Nephron (organoid): ENCODE measurements at regions not wholly inside any gene's neighbourhood (a gene's known extent, or its start where the extent isn't known, plus 50 kb on each side); places are given as distances from the start of the nearest gene placed in this dataset.

Experiments
- H3K27ac Mint-ChIP-seq, 3 experiments: 2 replicates each; pipeline ENCODE4 v1.8.0; 2020; ENCODE audit warnings: mixed read lengths in 3 of 3, mild to moderate bottlenecking in 2 of 3, moderate library complexity in 1 of 3
- H3K27me3 Mint-ChIP-seq: 2 replicates; pipeline ENCODE4 v1.8.0; 2021; ENCODE audit warnings: low read depth, mild to moderate bottlenecking, moderate library complexity, mixed read lengths
- H3K36me3 Mint-ChIP-seq: 2 replicates; pipeline ENCODE4 v1.8.0; 2020; ENCODE audit warnings: low read depth, mixed read lengths
- H3K4me1 Mint-ChIP-seq: 2 replicates; pipeline ENCODE4 v1.8.0; 2020; ENCODE audit warnings: mixed read lengths
- H3K4me3 Mint-ChIP-seq, 3 experiments: 2 replicates each; pipeline ENCODE4 v1.8.0; 2020; ENCODE audit warnings: mild to moderate bottlenecking in 3 of 3, mixed read lengths in 3 of 3, moderate library complexity in 2 of 3
- H3K9me3 Mint-ChIP-seq: 2 replicates; pipeline ENCODE4 v1.8.0; 2020; ENCODE audit warnings: mixed read lengths
- CTCF ChIP-seq, 3 experiments: fragments of 200-600 bp; sonication (generic); IDR thresholded peaks; one replicate each; pipeline ENCODE4 v1.5.0; 2021; ENCODE audit warnings: antibody characterized with exemption in 3 of 3; ENCODE audit not compliant: unreplicated experiment in 3 of 3

GRCh38 chr4:151527699-151528098 lies 118.7 kb downstream of the FHIP1A start:
- no peaks in the 10 kb centered on the region for H3K4me1 Mint-ChIP-seq
- peaks cover 8% of the 10 kb centered on the region for H3K27me3 Mint-ChIP-seq
- H3K27ac Mint-ChIP-seq: no peak overlapping the region
- H3K9me3 Mint-ChIP-seq: peaks cover 2% of the 10 kb centered on the region
- H3K4me3 Mint-ChIP-seq: no peak overlapping the region
- peaks cover 9% of the 10 kb centered on the region for H3K36me3 Mint-ChIP-seq
- TF ChIP-seq CTCF (IDR thresholded peaks at IDR 0.05; ENCODE audit: unreplicated experiment in 3 of 3): no peak

GRCh38 chr4:151529187-151529586 lies 120.2 kb downstream of the FHIP1A start:
- no peak overlapping the region for H3K27ac Mint-ChIP-seq

GRCh38 chr4:151530230-151530629 lies 121.3 kb downstream of the FHIP1A start:
- no peaks in the 10 kb centered on the region for H3K4me1 Mint-ChIP-seq
- TF ChIP-seq CTCF (IDR thresholded peaks at IDR 0.05; ENCODE audit: unreplicated experiment in 3 of 3): no peak
- peaks cover 2% of the 10 kb centered on the region for H3K36me3 Mint-ChIP-seq
- H3K4me3 Mint-ChIP-seq: no peak overlapping the region
- peaks cover 8% of the 10 kb centered on the region for H3K27me3 Mint-ChIP-seq
- peaks cover 1% of the 10 kb centered on the region for H3K9me3 Mint-ChIP-seq
- H3K27ac Mint-ChIP-seq: no peak overlapping the region

More at GRCh38 chr4:151529187-151529586, 120.2 kb downstream of the FHIP1A start:
- Mint-ChIP-seq H3K4me3 (no peak overlapping the region), H3K4me1 (no peaks in the 10 kb centered on the region), H3K27me3 (peaks cover 8% of the 10 kb centered on the region), H3K36me3 (peaks cover 9% of the 10 kb centered on the region), H3K9me3 (peaks cover 2% of the 10 kb centered on the region)
- no peak for TF ChIP-seq CTCF (IDR thresholded peaks at IDR 0.05; ENCODE audit: unreplicated experiment in 3 of 3)

- H3K27me3 Mint-ChIP-seq: peaks cover 8% of the 10 kb centered on the region
- no peaks in the 10 kb centered on the region for H3K4me1 Mint-ChIP-seq
- H3K4me3 Mint-ChIP-seq: no peak overlapping the region
- no peaks in the 10 kb centered on the region for H3K9me3 Mint-ChIP-seq
- H3K27ac Mint-ChIP-seq: no peak overlapping the region
- H3K36me3 Mint-ChIP-seq: no peaks in the 10 kb centered on the region
- TF ChIP-seq CTCF (IDR thresholded peaks at IDR 0.05; ENCODE audit: unreplicated experiment in 3 of 3): peak in 1 of 3 experiments; percentile 13
Measured at GRCh38 chr4:151530783-151531182, 121.8 kb downstream of the FHIP1A start.

- Mint-ChIP-seq H3K27me3 (peaks cover 7% of the 10 kb centered on the region), H3K4me3 (no peak overlapping the region), H3K9me3 (no peaks in the 10 kb centered on the region), H3K27ac (no peak overlapping the region), H3K4me1 (no peaks in the 10 kb centered on the region), H3K36me3 (no peaks in the 10 kb centered on the region)
- TF ChIP-seq CTCF (IDR thresholded peaks at IDR 0.05; ENCODE audit: unreplicated experiment in 3 of 3): no peak
Measured at GRCh38 chr4:151532001-151532708, 123.2 kb downstream of the FHIP1A start.

- no peaks in the 10 kb centered on the region for H3K9me3 Mint-ChIP-seq
- no peak for TF ChIP-seq CTCF (IDR thresholded peaks at IDR 0.05; ENCODE audit: unreplicated experiment in 3 of 3)
- no peak overlapping the region for H3K27ac Mint-ChIP-seq
- no peaks in the 10 kb centered on the region for H3K36me3 Mint-ChIP-seq
- H3K27me3 Mint-ChIP-seq: no peaks in the 10 kb centered on the region
- no peak overlapping the region for H3K4me3 Mint-ChIP-seq
- no peaks in the 10 kb centered on the region for H3K4me1 Mint-ChIP-seq
Measured at GRCh38 chr4:151534195-151534594, 125.2 kb downstream of the FHIP1A start.
